DMS 273 (cell line): ENCODE measurements at regions not wholly inside any gene's neighbourhood (a gene's known extent, or its start where the extent isn't known, plus 50 kb on each side); places are given as distances from the start of the nearest gene placed in this dataset.
"Not testable (repeated sequence)": the region's sequence is repeated elsewhere in the genome, so short reads cannot be mapped to it uniquely, and the experiment has no call there.

ENCODE experiments used
- DNase-seq: peaks from one replicate; lab custom pipeline; 2025; ENCODE audit not compliant: unreplicated experiment; lab: John Stamatoyannopoulos, UW

- no peak for DNase-seq
Observed at GRCh38 chr9:78896479-78896878, 599.6 kb downstream of the PSAT1 start.

- no peak for DNase-seq
Observed at GRCh38 chr9:78898234-78898633, 601.3 kb downstream of the PSAT1 start.

GRCh38 chr9:78899006-78899405, 602.1 kb downstream of the PSAT1 start:
- no peak for DNase-seq

GRCh38 chr9:78900500-78900899, 603.6 kb downstream of the PSAT1 start:
- no peak for DNase-seq

- no peak for DNase-seq
Observed at GRCh38 chr9:78902051-78902450, 605.1 kb downstream of the PSAT1 start.

GRCh38 chr9:78903581-78903980, 606.7 kb downstream of the PSAT1 start:
- DNase-seq, result no peak

- no peak for DNase-seq
Observed at GRCh38 chr9:78904686-78905085, 607.8 kb downstream of the PSAT1 start.

- DNase-seq, result no peak
Observed at GRCh38 chr9:78905387-78905786, 608.5 kb downstream of the PSAT1 start.

GRCh38 chr9:78905986-78906755, 609.2 kb downstream of the PSAT1 start:
- DNase-seq, result no peak

GRCh38 chr9:78909566-78909965, 612.6 kb downstream of the PSAT1 start:
- DNase-seq, result no peak

GRCh38 chr9:78916884-78917283, 620.0 kb downstream of the PSAT1 start:
- DNase-seq, result not testable (repeated sequence)

GRCh38 chr9:78918976-78919375, 622.1 kb downstream of the PSAT1 start:
- no peak for DNase-seq

- DNase-seq, result no peak
Observed at GRCh38 chr9:78919701-78920100, 622.8 kb downstream of the PSAT1 start.

- DNase-seq, result no peak
Observed at GRCh38 chr9:78921341-78921740, 624.4 kb downstream of the PSAT1 start.

- no peak for DNase-seq
Observed at GRCh38 chr9:78923966-78924659, 627.2 kb downstream of the PSAT1 start.

- no peak for DNase-seq
Observed at GRCh38 chr9:78927099-78927940, 630.4 kb downstream of the PSAT1 start.

- no peak for DNase-seq
Observed at GRCh38 chr9:78928625-78929405, 631.9 kb downstream of the PSAT1 start.

- DNase-seq, result no peak
Observed at GRCh38 chr9:78930281-78930680, 633.4 kb downstream of the PSAT1 start.

GRCh38 chr9:78932849-78933627, 636.1 kb downstream of the PSAT1 start:
- DNase-seq, result no peak

- DNase-seq, result no peak
Observed at GRCh38 chr9:78934880-78935279, 636.9 kb upstream of the TLE4 start.
